ENCODE measurements at regions not wholly inside any gene's neighbourhood (a gene's known extent, or its start where the extent isn't known, plus 50 kb on each side); places are given as distances from the start of the nearest gene placed in this dataset.
"Not testable (repeated sequence)": the region's sequence is repeated elsewhere in the genome, so short reads cannot be mapped to it uniquely, and the experiment has no call there.

- no peak for DNase-seq
Observed at GRCh38 chr2:100703739-100704138, 116.2 kb upstream of the NPAS2 start.

GRCh38 chr2:100704156-100704555 lies 115.8 kb upstream of the NPAS2 start:
- no peak for DNase-seq

- no peak for DNase-seq
Observed at GRCh38 chr2:100704711-100705110, 115.2 kb upstream of the NPAS2 start.

- DNase-seq: no peak
Observed at GRCh38 chr2:100707016-100707947, 112.7 kb upstream of the NPAS2 start.

- DNase-seq: no peak
Observed at GRCh38 chr2:100708333-100708732, 111.6 kb upstream of the NPAS2 start.

GRCh38 chr2:100713106-100713505 lies 106.8 kb upstream of the NPAS2 start:
- DNase-seq: no peak

- not testable (repeated sequence) for DNase-seq
Observed at GRCh38 chr2:100714396-100715010, 105.4 kb upstream of the NPAS2 start.

- not testable (repeated sequence) for DNase-seq
Observed at GRCh38 chr2:100715861-100716260, 104.1 kb upstream of the NPAS2 start.

- DNase-seq: no peak
Observed at GRCh38 chr2:100716581-100716980, 103.4 kb upstream of the NPAS2 start.

GRCh38 chr2:100718065-100718629 lies 101.8 kb upstream of the NPAS2 start:
- DNase-seq: no peak

- no peak for DNase-seq
Observed at GRCh38 chr2:100720445-100720844, 99.5 kb upstream of the NPAS2 start.

GRCh38 chr2:100721693-100722092 lies 98.2 kb upstream of the NPAS2 start:
- no peak for DNase-seq

GRCh38 chr2:100722125-100722524 lies 97.8 kb upstream of the NPAS2 start:
- DNase-seq: no peak

GRCh38 chr2:100726866-100727265 lies 93.1 kb upstream of the NPAS2 start:
- DNase-seq: no peak

GRCh38 chr2:100730290-100730868 lies 89.6 kb upstream of the NPAS2 start:
- DNase-seq: peak; percentile 19

- no peak for DNase-seq
Observed at GRCh38 chr2:100731535-100731981, 88.4 kb upstream of the NPAS2 start.

GRCh38 chr2:100733391-100734187 lies 86.3 kb upstream of the NPAS2 start:
- DNase-seq: no peak

GRCh38 chr2:100736121-100736915 lies 83.6 kb upstream of the NPAS2 start:
- DNase-seq: no peak

GRCh38 chr2:100739735-100740432 lies 80.1 kb upstream of the NPAS2 start:
- no peak for DNase-seq

- DNase-seq: no peak
Observed at GRCh38 chr2:100741880-100742276, 78.1 kb upstream of the NPAS2 start.
